ENCODE measurements at regions not wholly inside any gene's neighbourhood (a gene's known extent, or its start where the extent isn't known, plus 50 kb on each side); places are given as distances from the start of the nearest gene placed in this dataset.

- DNase-seq (ENCODE audit: extremely low read depth, low read depth) = no peak
- no peak for TF ChIP-seq CTCF (IDR thresholded peaks at IDR 0.05; ENCODE audit: low read depth, low read length)
Measured at GRCh38 chr7:26567266-26567665, 275.6 kb downstream of the SNX10 start.

GRCh38 chr7:26574476-26574875, 282.8 kb downstream of the SNX10 start:
- no peak for DNase-seq (ENCODE audit: extremely low read depth, low read depth)
- no peak for TF ChIP-seq CTCF (IDR thresholded peaks at IDR 0.05; ENCODE audit: low read depth, low read length)

- no peak for TF ChIP-seq CTCF (IDR thresholded peaks at IDR 0.05; ENCODE audit: low read depth, low read length)
- no peak for DNase-seq (ENCODE audit: extremely low read depth, low read depth)
Measured at GRCh38 chr7:26580064-26580591, 284.3 kb downstream of the SKAP2 start.

- DNase-seq (ENCODE audit: extremely low read depth, low read depth) = no peak
- no peak for TF ChIP-seq CTCF (IDR thresholded peaks at IDR 0.05; ENCODE audit: low read depth, low read length)
Measured at GRCh38 chr7:26580711-26581110, 283.7 kb downstream of the SKAP2 start.

- no peak for TF ChIP-seq CTCF (IDR thresholded peaks at IDR 0.05; ENCODE audit: low read depth, low read length)
- DNase-seq (ENCODE audit: extremely low read depth, low read depth) = no peak
Measured at GRCh38 chr7:26583094-26583648, 281.2 kb downstream of the SKAP2 start.

GRCh38 chr7:26584326-26584725, 280.1 kb downstream of the SKAP2 start:
- DNase-seq (ENCODE audit: extremely low read depth, low read depth) = no peak
- TF ChIP-seq CTCF (IDR thresholded peaks at IDR 0.05; ENCODE audit: low read depth, low read length) = no peak

GRCh38 chr7:26584987-26585665, 279.3 kb downstream of the SKAP2 start:
- TF ChIP-seq CTCF (IDR thresholded peaks at IDR 0.05; ENCODE audit: low read depth, low read length) = no peak
- no peak for DNase-seq (ENCODE audit: extremely low read depth, low read depth)
